K562 (cell line): ENCODE measurements at regions not wholly inside any gene's neighbourhood (a gene's known extent, or its start where the extent isn't known, plus 50 kb on each side); places are given as distances from the start of the nearest gene placed in this dataset.

Experiments
- ATAC-seq: fragments of 200-7000 bp; cut with Tn5 transposase; 3 replicates; pipeline ENCODE4 v1.9.1; 2020; ENCODE audit warnings: moderate library complexity
- BruUV-seq: library from RNA; stranded (reverse); fragments of 400-500 nt; replicated peaks from 2 replicates; lab custom pipeline; 2021; lab: Mats Ljungman, UMichigan
- CTCF ChIA-PET: fragments of 300-600 bp; formaldehyde crosslinking; extraction: SDS; loops from one replicate; lab custom pipeline; 2021; ENCODE audit warnings: low intra/inter-chr PET ratio; lab: Yijun Ruan, JAX
- POLR2A ChIA-PET: fragments of 300-600, 350-650 bp; sonication (Branson Sonifier 250); formaldehyde crosslinking; extraction: SDS; loops from one replicate; lab custom pipeline; 2021; ENCODE audit warnings: antibody characterized with exemption, inconsistent platforms; lab: Yijun Ruan, JAX
- DNase-seq, 4 experiments: peaks; one replicate each; pipeline versions ENCODE4 v3.0.0 to v3.0.0-alpha.2; 2011 to 2018; ENCODE audit warnings: low spot score in 3 of 4, mixed read lengths in 3 of 4; ENCODE audit errors: extremely low read depth in 1 of 4
- FAIRE-seq: peaks from 2 replicates; lab custom pipeline; 2011; peaks lifted over from hg19 to GRCh38; lab: Jason Lieb, UNC
- H2AFZ ChIP-seq: 2 replicates; pipeline ENCODE4 v1.6.0; 2011; ENCODE audit warnings: low read depth, low read length, control low read depth, inconsistent platforms
- H3K27ac ChIP-seq: fragments of 200-600 bp; 3 replicates; pipeline ENCODE4 v1.8.0; 2011; ENCODE audit warnings: low read depth, mild to moderate bottlenecking, control low read depth, inconsistent platforms, low read length, moderate library complexity, mixed read lengths; ENCODE audit errors: extremely low read depth
- H3K27me3 ChIP-seq, 2 experiments: fragments of 300-600 bp in 1 of 2; 2 replicates in 1 of 2; 3 replicates in 1 of 2; pipeline versions ENCODE4 v1.6.0 to v1.8.0; 2011; ENCODE audit warnings: inconsistent platforms in 2 of 2, low read length in 2 of 2, mild to moderate bottlenecking in 1 of 2, mixed read lengths in 1 of 2, moderate library complexity in 1 of 2; ENCODE audit not compliant: control insufficient read depth in 2 of 2, insufficient read depth in 2 of 2
- H3K36me3 ChIP-seq: fragments of 300-600 bp; 3 replicates; pipeline ENCODE4 v1.8.0; 2011; ENCODE audit warnings: mild to moderate bottlenecking, low read length, inconsistent platforms; ENCODE audit not compliant: control insufficient read depth, insufficient read depth
- H3K4me1 ChIP-seq, 2 experiments: fragments of 200-600 bp in 1 of 2; replicated peaks in 1 of 2; 2 replicates in 1 of 2; 3 replicates in 1 of 2; pipeline versions ENCODE4 v1.5.1 to v1.8.0; 2011; ENCODE audit warnings: inconsistent platforms in 2 of 2, low read length in 2 of 2, mild to moderate bottlenecking in 1 of 2, mixed read lengths in 1 of 2, moderate library complexity in 1 of 2; ENCODE audit not compliant: control insufficient read depth in 2 of 2, insufficient read depth in 2 of 2
- H3K4me2 ChIP-seq: 2 replicates; pipeline ENCODE4 v1.6.1; 2011; ENCODE audit warnings: low read length, control low read depth, inconsistent platforms, mixed read lengths; ENCODE audit not compliant: insufficient read depth
- H3K4me3 ChIP-seq: fragments of 200-600 bp; sonication (generic), shearing (Covaris generic); 2 replicates; pipeline ENCODE4 v1.5.1; 2016; ENCODE audit warnings: control low read depth, inconsistent platforms
- H3K79me2 ChIP-seq: fragments of 200-600 bp; 3 replicates; pipeline ENCODE4 v1.8.0; 2011; ENCODE audit warnings: low read length, inconsistent platforms; ENCODE audit not compliant: control insufficient read depth, insufficient read depth
- H3K9ac ChIP-seq, 2 experiments: 2 replicates each; pipeline versions ENCODE4 v1.6.0 to v1.6.1; 2011; ENCODE audit warnings: low read depth in 2 of 2, low read length in 2 of 2, control low read depth in 1 of 2, inconsistent platforms in 1 of 2, mild to moderate bottlenecking in 1 of 2, mixed read lengths in 1 of 2; ENCODE audit not compliant: insufficient read depth in 1 of 2
- H3K9me1 ChIP-seq: one replicate; pipeline ENCODE4 v1.6.0; 2011; ENCODE audit warnings: inconsistent platforms, mild to moderate bottlenecking, low read length, moderate library complexity; ENCODE audit not compliant: control insufficient read depth, insufficient read depth
- H3K9me3 ChIP-seq: replicated peaks from 2 replicates; pipeline ENCODE4 v1.5.1; 2011; ENCODE audit warnings: low read depth, low read length, inconsistent platforms; ENCODE audit not compliant: control insufficient read depth, insufficient read depth
- H4K20me1 ChIP-seq: replicated peaks from 2 replicates; pipeline ENCODE4 v1.6.1; 2011; ENCODE audit warnings: low read length, inconsistent platforms, mixed read lengths; ENCODE audit not compliant: control insufficient read depth, insufficient read depth
- ARID1B ChIP-seq: fragments of 450-650 bp; IDR thresholded peaks from 2 replicates; pipeline ENCODE4 v1.6.1; 2016; ENCODE audit warnings: antibody characterized with exemption, mild to moderate bottlenecking, inconsistent platforms
- BRD9 ChIP-seq: fragments of 450-650 bp; IDR thresholded peaks from 2 replicates; pipeline ENCODE4 v1.6.1; 2018; ENCODE audit warnings: low read depth; ENCODE audit not compliant: partially characterized antibody
- HIVEP1 ChIP-seq: fragments of 250-450 bp; sonication (Bioruptor Pico); IDR thresholded peaks from 2 replicates; pipeline ENCODE4 v1.4.0; 2020; ENCODE audit warnings: mild to moderate bottlenecking
- MAZ ChIP-seq, 2 experiments: fragments of 450-650 bp in 1 of 2; sonication (generic) in 1 of 2; formaldehyde crosslinking; IDR thresholded peaks in 1 of 2; conservative IDR thresholded peaks in 1 of 2; 2 replicates each; pipeline versions ENCODE4 v1.4.0 to v1.5.0; 2020; ENCODE audit warnings: mild to moderate bottlenecking in 1 of 2, missing genetic modification reagents in 1 of 2
- OTX1 ChIP-seq: fragments of 450-650 bp; formaldehyde crosslinking; IDR thresholded peaks from 2 replicates; pipeline ENCODE4 v1.4.0; 2022; ENCODE audit warnings: mild to moderate bottlenecking
- TAF7 ChIP-seq: fragments of 450-650 bp; IDR thresholded peaks from 2 replicates; pipeline ENCODE4 v1.6.1; 2016; ENCODE audit warnings: missing genetic modification characterization, missing compliant biosample characterization
- WGBS: fragments of 100-300 bp; shearing (Covaris generic); methylation state at CpG from one replicate; pipeline ENCODE4 v1.1.6; 2016; ENCODE audit warnings: low coverage, mixed read lengths; ENCODE audit not compliant: insufficient coverage; ENCODE audit errors: missing lambda C conversion rate; 5-methylcytosine and 5-hydroxymethylcytosine counted together
- in situ Hi-C: fragments of 300-500 bp; cut with MboI; formaldehyde crosslinking; loops from 4 replicates; pipeline ENCODE4 v1.15.0; 2018; ENCODE audit warnings: inconsistent platforms, mixed read lengths
- intact Hi-C: fragments of 100-400 bp; cut with micrococcal nuclease; formaldehyde crosslinking; loops from 2 replicates; pipeline ENCODE4 v1.14.2; 2022
- TF ChIP-seq, protein P1 (sequence below): fragments of 150-350 bp; conservative IDR thresholded peaks from 2 replicates; pipeline ENCODE4 v1.6.1; 2014; ENCODE audit warnings: low read length

DNA sequence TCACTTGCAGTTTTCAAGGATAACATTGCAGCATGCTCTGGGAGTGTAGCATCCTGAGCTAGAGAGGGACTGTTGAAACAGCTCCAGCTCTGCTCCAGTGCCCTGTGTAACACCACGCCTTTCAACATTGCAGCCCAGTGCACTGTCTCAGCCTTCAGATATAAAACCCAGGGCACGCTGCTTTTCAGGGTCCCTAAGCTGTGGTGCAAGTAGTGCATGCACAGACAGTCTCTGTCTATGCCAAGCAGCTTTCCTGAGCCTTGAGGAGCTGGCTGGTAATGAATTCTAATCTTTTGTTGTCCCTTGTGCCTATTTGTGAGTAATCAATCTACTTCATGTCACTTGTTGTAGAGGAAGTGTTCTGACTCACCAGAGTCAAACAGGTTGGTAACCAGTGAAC, 897.0 kb downstream of the ARAP2 start:
- H3K79me2 ChIP-seq, result no peaks in the 10 kb centered on the region
- ATAC-seq, result no peak
- H3K9ac ChIP-seq, result no peak overlapping the region
- no peaks in the 10 kb centered on the region for H3K27me3 ChIP-seq
- no TSS peak for BruUV-seq
- in situ Hi-C loops (no loop called here), intact Hi-C loops (no loop called here)
- no peaks in the 10 kb centered on the region for H4K20me1 ChIP-seq
- H3K4me2 ChIP-seq, result no peak overlapping the region
- H3K27ac ChIP-seq, result no peak overlapping the region
- POLR2A ChIA-PET, result no interaction called here
- H3K4me1 ChIP-seq, result no peaks in the 10 kb centered on the region
- H3K9me1 ChIP-seq, result no peaks in the 10 kb centered on the region
- no peaks in the 10 kb centered on the region; the same call in 1 of the 2 replicates for H3K9me3 ChIP-seq
- TF ChIP-seq OTX1 (CRISPR knock-in tag), result no peak
- TF ChIP-seq TAF7, result no peak
- TF ChIP-seq, protein P1, sequence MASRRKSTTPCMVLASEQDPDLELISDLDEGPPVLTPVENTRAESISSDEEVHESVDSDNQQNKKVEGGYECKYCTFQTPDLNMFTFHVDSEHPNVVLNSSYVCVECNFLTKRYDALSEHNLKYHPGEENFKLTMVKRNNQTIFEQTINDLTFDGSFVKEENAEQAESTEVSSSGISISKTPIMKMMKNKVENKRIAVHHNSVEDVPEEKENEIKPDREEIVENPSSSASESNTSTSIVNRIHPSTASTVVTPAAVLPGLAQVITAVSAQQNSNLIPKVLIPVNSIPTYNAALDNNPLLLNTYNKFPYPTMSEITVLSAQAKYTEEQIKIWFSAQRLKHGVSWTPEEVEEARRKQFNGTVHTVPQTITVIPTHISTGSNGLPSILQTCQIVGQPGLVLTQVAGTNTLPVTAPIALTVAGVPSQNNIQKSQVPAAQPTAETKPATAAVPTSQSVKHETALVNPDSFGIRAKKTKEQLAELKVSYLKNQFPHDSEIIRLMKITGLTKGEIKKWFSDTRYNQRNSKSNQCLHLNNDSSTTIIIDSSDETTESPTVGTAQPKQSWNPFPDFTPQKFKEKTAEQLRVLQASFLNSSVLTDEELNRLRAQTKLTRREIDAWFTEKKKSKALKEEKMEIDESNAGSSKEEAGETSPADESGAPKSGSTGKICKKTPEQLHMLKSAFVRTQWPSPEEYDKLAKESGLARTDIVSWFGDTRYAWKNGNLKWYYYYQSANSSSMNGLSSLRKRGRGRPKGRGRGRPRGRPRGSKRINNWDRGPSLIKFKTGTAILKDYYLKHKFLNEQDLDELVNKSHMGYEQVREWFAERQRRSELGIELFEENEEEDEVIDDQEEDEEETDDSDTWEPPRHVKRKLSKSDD, result no peak
- no peak for TF ChIP-seq BRD9
- no peak for TF ChIP-seq HIVEP1 (CRISPR knock-in tag)
- TF ChIP-seq MAZ (CRISPR knock-in tag; conservative IDR thresholded peaks at IDR 0.05 in 1 of 2, IDR thresholded peaks at IDR 0.05 in 1 of 2), result no peak
- TF ChIP-seq ARID1B, result no peak
- TF ChIP-seq, all 486 proteins: peak for 0
- CTCF ChIA-PET, result no interaction called here
- no peak overlapping the region for H3K4me3 ChIP-seq
- no peaks in the 10 kb centered on the region for H3K36me3 ChIP-seq
- WGBS, result 0% methylated on average over 2 of the region's 2 CpGs
- no peak for FAIRE-seq
- no peak overlapping the region for H2AFZ ChIP-seq
- no peak for DNase-seq
